Left ventricle myocardium inferior (tissue), 1 donor: ENCODE measurements at regions not wholly inside any gene's neighbourhood (a gene's known extent, or its start where the extent isn't known, plus 50 kb on each side); places are given as distances from the start of the nearest gene placed in this dataset.
"Not testable (repeated sequence)": the region's sequence is repeated elsewhere in the genome, so short reads cannot be mapped to it uniquely, and the experiment has no call there.

Experiments
- DNase-seq: peaks from one replicate; pipeline ENCODE4 v3.0.0-alpha.2; 2020
- H3K27ac ChIP-seq: fragments of 200-600 bp; replicated peaks from 2 replicates; pipeline ENCODE4 v1.8.0; 2021
- H3K27me3 ChIP-seq: fragments of 200-600 bp; 2 replicates; pipeline ENCODE4 v1.8.0; 2021; ENCODE audit warnings: low read depth
- H3K36me3 ChIP-seq: fragments of 200-600 bp; 2 replicates; pipeline ENCODE4 v1.8.0; 2021
- H3K4me1 ChIP-seq: fragments of 200-600 bp; 2 replicates; pipeline ENCODE4 v1.8.0; 2021
- H3K4me3 ChIP-seq: fragments of 200-600 bp; 2 replicates; pipeline ENCODE4 v1.8.0; 2021; ENCODE audit warnings: mild to moderate bottlenecking, moderate library complexity
- H3K9me3 ChIP-seq: fragments of 200-600 bp; replicated peaks from 2 replicates; pipeline ENCODE4 v1.8.0; 2021
- intact Hi-C: fragments of 100-400 bp; cut with micrococcal nuclease; formaldehyde crosslinking; loops from one replicate; pipeline ENCODE4 v1.11.0; 2022
- TF ChIP-seq, protein P1 (sequence below): fragments of 200-600 bp; IDR thresholded peaks from 2 replicates; pipeline ENCODE4 v1.8.0; 2021; ENCODE audit warnings: antibody characterized with exemption, mild to moderate bottlenecking, borderline replicate concordance
- donor health status: DM: no; HTN: yes; CAD: no; lungs with severe emphysema.

DNA sequence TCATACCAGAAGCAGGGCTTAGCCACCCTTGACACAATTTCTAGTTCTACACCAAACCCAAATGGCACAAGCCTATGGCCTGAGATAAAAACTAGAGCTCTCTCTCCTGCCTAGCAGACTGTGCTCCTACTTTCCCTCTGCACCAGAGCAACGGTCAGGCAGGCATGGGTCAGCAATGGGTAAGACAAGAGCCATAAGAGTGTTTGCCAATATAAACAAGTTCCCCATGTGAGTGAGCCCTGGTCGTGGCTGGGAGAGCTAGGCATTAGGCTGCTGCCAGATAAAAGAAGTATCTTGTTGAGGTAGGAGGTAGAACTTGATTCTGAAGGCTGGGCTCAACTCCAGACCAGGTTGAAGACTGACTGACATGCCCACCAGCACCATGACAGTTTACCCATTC is 1979.1 kb downstream of the OLFM4 start:
- peaks cover 19% of the 10 kb centered on the region for H3K9me3 ChIP-seq
- no peaks in the 10 kb centered on the region for H3K4me1 ChIP-seq
- no peak overlapping the region for H3K27ac ChIP-seq
- no peak overlapping the region for H3K4me3 ChIP-seq
- no peaks in the 10 kb centered on the region for H3K27me3 ChIP-seq
- no peaks in the 10 kb centered on the region for H3K36me3 ChIP-seq
- TF ChIP-seq, protein P1, sequence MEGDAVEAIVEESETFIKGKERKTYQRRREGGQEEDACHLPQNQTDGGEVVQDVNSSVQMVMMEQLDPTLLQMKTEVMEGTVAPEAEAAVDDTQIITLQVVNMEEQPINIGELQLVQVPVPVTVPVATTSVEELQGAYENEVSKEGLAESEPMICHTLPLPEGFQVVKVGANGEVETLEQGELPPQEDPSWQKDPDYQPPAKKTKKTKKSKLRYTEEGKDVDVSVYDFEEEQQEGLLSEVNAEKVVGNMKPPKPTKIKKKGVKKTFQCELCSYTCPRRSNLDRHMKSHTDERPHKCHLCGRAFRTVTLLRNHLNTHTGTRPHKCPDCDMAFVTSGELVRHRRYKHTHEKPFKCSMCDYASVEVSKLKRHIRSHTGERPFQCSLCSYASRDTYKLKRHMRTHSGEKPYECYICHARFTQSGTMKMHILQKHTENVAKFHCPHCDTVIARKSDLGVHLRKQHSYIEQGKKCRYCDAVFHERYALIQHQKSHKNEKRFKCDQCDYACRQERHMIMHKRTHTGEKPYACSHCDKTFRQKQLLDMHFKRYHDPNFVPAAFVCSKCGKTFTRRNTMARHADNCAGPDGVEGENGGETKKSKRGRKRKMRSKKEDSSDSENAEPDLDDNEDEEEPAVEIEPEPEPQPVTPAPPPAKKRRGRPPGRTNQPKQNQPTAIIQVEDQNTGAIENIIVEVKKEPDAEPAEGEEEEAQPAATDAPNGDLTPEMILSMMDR = no peak
- DNase-seq = no peak
- intact Hi-C loops = no loop called here

DNA sequence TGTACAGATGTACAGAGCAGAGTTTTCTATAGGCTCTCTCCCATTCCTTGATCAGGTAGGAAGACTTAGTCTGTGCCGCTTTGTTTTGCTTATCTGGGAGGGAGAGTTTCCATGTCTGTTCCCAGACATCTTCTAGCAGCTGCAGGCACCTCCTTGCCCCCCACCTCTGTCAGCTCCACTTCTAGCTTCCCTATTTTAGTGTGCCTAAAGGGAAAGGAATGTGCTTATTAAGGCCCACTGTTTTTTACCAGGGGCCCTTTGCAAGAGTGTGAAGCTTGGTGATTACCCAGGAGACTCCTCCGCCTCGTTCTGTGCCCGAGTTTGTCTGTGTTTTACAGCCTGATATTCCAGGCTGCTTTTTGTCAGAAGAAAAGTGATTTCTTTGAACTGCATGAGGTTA is 1984.4 kb downstream of the OLFM4 start:
- no peak overlapping the region for H3K4me3 ChIP-seq
- H3K4me1 ChIP-seq = no peaks in the 10 kb centered on the region
- TF ChIP-seq, protein P1 = no peak
- DNase-seq = no peak
- H3K36me3 ChIP-seq = no peaks in the 10 kb centered on the region
- H3K27me3 ChIP-seq = no peaks in the 10 kb centered on the region
- intact Hi-C loops = no loop called here
- no peak overlapping the region for H3K27ac ChIP-seq
- H3K9me3 ChIP-seq = peaks cover 13% of the 10 kb centered on the region

DNA sequence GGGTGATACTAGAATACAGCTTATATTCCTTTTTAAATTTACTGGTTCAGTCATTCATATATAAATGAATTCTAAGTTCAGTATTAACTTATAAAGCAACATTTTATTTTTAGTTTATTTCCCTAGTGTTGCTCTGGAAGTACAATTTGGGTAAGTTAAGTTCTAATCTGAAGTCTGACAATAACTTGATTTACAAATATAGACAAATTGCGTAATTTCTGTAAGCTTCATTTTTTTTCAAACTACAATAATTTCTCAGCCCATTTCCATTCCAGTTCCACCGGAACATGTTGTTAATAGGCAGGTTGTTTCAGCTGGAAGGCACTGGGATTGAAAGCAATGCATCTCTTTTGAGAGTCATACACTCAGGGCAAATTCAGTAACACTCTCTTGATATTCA is 2000.7 kb downstream of the OLFM4 start:
- TF ChIP-seq, protein P1 = no peak
- Histone ChIP-seq H3K27me3 (no peaks in the 10 kb centered on the region), H3K36me3 (no peaks in the 10 kb centered on the region), H3K27ac (no peak overlapping the region), H3K9me3 (peaks cover 21% of the 10 kb centered on the region), H3K4me3 (no peak overlapping the region), H3K4me1 (no peaks in the 10 kb centered on the region)
- DNase-seq = no peak
- intact Hi-C loops = no loop called here

DNA sequence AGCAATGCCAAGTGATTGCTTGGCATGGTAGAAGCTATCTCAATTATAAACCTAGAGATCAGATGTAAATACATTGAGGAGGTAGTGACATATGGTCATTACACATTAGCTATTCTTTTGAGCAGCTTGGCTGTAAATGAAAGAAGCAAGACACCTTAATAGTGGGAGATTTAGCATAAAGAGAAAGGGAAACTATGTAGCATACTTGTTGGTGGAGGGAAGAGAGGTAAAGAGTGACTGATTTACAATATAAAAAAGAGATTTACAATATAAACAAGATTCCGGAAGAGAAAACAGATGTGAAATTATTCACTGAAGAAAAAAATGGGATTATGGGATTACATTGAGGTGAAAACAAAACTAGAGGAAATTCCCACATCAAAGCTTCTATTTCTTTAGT is 2009.6 kb downstream of the OLFM4 start:
- Histone ChIP-seq H3K36me3 (no peaks in the 10 kb centered on the region), H3K4me3 (no peak overlapping the region), H3K27ac (no peak overlapping the region), H3K27me3 (no peaks in the 10 kb centered on the region), H3K4me1 (no peaks in the 10 kb centered on the region), H3K9me3 (peaks cover 10% of the 10 kb centered on the region)
- DNase-seq = no peak
- TF ChIP-seq, protein P1 = no peak
- intact Hi-C loops = no loop called here

DNA sequence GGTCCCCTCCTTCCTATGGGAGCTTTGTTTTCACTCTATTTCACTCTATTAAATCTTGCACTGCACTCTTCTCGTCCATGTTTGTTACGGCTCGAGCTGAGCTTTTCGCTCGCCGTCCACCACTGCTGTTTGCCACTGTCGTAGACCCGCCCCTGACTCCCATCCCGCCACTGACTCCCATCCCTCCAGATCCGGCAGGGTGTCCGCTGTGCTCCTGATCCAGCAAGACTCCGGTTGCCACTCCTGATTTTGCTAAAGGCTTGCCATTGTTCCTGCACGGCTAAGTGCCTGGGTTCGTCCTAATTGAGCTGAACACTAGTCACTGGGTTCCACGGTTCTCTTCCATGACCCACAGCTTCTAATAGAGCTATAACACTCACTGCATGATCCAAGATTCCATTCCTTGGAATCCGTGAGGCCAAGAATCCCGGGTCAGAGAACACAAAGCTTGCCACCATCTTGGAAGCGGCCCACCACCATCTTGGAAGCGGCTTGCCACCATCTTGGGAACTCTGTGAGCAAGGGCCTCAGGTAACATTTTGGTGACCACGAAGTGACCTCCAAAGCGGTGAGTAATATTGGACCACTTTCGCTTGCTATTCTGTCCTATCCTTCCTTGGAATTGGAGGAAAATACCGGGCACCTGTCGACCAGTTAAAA is 2025.4 kb downstream of the OLFM4 start:
- H3K27ac ChIP-seq, intact Hi-C loops, H3K4me1 ChIP-seq, H3K9me3 ChIP-seq, H3K36me3 ChIP-seq, DNase-seq, H3K27me3 ChIP-seq, H3K4me3 ChIP-seq: not testable (repeated sequence)

DNA sequence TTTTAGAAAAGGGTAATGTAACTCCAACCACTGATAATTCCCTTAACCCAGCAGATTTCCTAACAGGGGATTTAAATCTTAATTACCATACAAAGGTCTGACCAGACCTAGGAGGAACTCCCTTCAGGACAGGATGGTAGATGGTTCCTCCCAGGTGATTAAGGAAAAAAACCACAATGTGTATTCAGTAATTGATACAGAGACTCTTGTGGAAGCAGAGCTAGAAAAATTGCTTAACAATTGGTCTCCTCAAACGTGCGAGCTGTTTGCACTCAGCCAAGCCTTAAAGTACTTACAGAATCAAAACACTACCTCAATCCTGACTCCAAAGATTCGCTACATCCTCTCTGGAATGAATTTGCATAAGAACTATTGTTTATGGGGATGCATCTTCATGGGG is 2027.1 kb downstream of the OLFM4 start:
- H3K27me3 ChIP-seq, H3K36me3 ChIP-seq, H3K4me3 ChIP-seq, DNase-seq, intact Hi-C loops, H3K27ac ChIP-seq, H3K4me1 ChIP-seq: not testable (repeated sequence)
- H3K9me3 ChIP-seq = peaks cover 12% of the 10 kb centered on the region
